ENCODE measurements at regions not wholly inside any gene's neighbourhood (a gene's known extent, or its start where the extent isn't known, plus 50 kb on each side); places are given as distances from the start of the nearest gene placed in this dataset.

DNA sequence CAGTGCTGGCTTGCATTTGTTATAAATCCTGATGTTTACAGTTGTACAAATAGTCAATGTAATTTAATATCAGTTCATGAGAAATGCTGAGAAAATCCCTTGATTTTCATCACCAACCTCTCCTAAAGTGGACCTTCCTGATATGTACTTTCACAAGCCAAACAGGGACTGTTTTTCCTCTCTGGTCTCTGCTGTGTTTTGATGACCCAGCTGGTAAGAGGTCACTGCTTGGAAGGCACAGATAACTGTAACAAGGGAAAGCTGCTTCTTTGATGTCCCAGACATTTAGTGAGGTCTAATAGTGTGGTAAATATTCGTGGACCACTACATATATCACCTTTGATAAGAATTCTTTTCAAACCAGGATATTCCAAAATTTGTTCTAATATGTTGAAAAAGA lies 68.7 kb upstream of the HAPLN1 start:
- no peak for DNase-seq (ENCODE audit: low spot score)
- Histone ChIP-seq H3K4me3 (ENCODE audit: severe bottlenecking) (no peak overlapping the region), H3K27me3 (ENCODE audit: insufficient read depth, poor library complexity, severe bottlenecking) (no peaks in the 10 kb centered on the region), H3K36me3 (ENCODE audit: low read depth) (no peaks in the 10 kb centered on the region), H3K27ac (ENCODE audit: poor library complexity, severe bottlenecking) (no peak overlapping the region), H3K4me1 (ENCODE audit: insufficient read depth, poor library complexity, severe bottlenecking) (no peaks in the 10 kb centered on the region), H3K9me3 (ENCODE audit: severe bottlenecking) (no peaks in the 10 kb centered on the region)
- no peak for ATAC-seq (ENCODE audit: low read depth)
- no peak for TF ChIP-seq CTCF (IDR thresholded peaks at IDR 0.05; ENCODE audit: poor library complexity, severe bottlenecking)

- Histone ChIP-seq H3K9me3 (ENCODE audit: severe bottlenecking) (no peaks in the 10 kb centered on the region), H3K27me3 (ENCODE audit: insufficient read depth, poor library complexity, severe bottlenecking) (no peaks in the 10 kb centered on the region), H3K4me1 (ENCODE audit: insufficient read depth, poor library complexity, severe bottlenecking) (no peaks in the 10 kb centered on the region), H3K27ac (ENCODE audit: poor library complexity, severe bottlenecking) (no peak overlapping the region), H3K36me3 (ENCODE audit: low read depth) (no peaks in the 10 kb centered on the region), H3K4me3 (ENCODE audit: severe bottlenecking) (no peak overlapping the region)
- no peak for ATAC-seq (ENCODE audit: low read depth)
- TF ChIP-seq CTCF (IDR thresholded peaks at IDR 0.05; ENCODE audit: poor library complexity, severe bottlenecking) = no peak
- DNase-seq (ENCODE audit: low spot score) = no peak
These were observed 67.0 kb upstream of the HAPLN1 start for GRCh38 chr5:83787631-83788030.

DNA sequence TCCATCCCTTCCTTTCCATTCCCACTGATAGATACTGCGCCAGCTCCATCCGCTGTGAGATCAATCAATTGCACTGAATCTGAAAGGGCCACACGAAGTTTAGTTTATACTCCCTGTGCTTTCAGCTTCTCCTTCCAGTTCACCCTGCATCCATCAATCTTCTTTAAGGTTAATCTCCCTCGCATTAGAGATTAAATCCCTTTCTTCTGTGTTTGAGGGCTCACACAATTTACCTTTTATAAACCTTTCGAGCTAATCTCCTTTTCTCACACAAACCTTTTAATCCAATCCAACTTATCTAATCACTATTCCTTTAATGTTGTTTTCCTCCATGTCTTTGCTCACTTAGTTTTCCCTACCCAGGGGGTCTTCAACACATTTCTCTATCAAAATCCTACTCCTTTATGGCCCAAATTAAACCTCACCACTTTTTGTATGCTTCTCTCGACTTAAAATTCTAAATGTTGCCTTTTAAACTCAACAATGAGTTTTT lies 64.6 kb upstream of the HAPLN1 start:
- no peak for ATAC-seq (ENCODE audit: low read depth)
- Histone ChIP-seq H3K9me3 (ENCODE audit: severe bottlenecking) (no peaks in the 10 kb centered on the region), H3K4me1 (ENCODE audit: insufficient read depth, poor library complexity, severe bottlenecking) (no peaks in the 10 kb centered on the region), H3K27ac (ENCODE audit: poor library complexity, severe bottlenecking) (no peak overlapping the region), H3K27me3 (ENCODE audit: insufficient read depth, poor library complexity, severe bottlenecking) (no peaks in the 10 kb centered on the region), H3K4me3 (ENCODE audit: severe bottlenecking) (no peak overlapping the region), H3K36me3 (ENCODE audit: low read depth) (no peaks in the 10 kb centered on the region)
- TF ChIP-seq CTCF (IDR thresholded peaks at IDR 0.05; ENCODE audit: poor library complexity, severe bottlenecking) = no peak
- no peak for DNase-seq (ENCODE audit: low spot score)

DNA sequence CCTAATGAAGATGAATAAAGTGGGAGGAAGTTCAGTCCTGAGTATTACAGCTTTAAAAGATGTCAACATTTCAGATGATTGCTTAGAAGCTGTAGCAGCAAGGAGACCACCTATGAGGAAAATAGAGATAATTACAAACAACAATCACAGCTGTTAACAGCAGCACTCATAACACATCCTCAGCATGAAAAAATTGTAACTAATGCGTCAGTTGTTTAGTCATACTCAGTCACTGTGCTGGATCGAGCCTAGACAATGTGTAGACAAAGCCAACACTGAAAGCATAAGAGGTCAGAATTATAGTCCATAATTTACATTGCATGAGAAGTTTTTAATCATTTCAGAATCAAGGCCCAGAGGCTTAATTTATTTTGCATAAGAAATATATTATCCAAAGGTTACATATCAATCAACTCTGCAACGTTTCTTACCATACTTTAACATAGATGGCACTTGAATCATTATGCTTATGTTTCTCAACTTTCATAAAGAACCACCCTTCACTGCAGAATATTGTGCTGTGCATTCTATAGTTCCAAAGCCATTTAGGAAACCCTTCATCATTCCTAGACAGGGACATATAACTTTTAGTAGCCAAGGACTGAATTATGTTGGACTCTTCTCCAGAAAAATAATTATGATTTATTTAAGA lies 60.2 kb upstream of the HAPLN1 start:
- no peak for TF ChIP-seq CTCF (IDR thresholded peaks at IDR 0.05; ENCODE audit: poor library complexity, severe bottlenecking)
- Histone ChIP-seq H3K9me3 (ENCODE audit: severe bottlenecking) (no peaks in the 10 kb centered on the region), H3K27ac (ENCODE audit: poor library complexity, severe bottlenecking) (no peak overlapping the region), H3K27me3 (ENCODE audit: insufficient read depth, poor library complexity, severe bottlenecking) (no peaks in the 10 kb centered on the region), H3K4me1 (ENCODE audit: insufficient read depth, poor library complexity, severe bottlenecking) (no peaks in the 10 kb centered on the region), H3K4me3 (ENCODE audit: severe bottlenecking) (no peak overlapping the region), H3K36me3 (ENCODE audit: low read depth) (no peaks in the 10 kb centered on the region)
- no peak for DNase-seq (ENCODE audit: low spot score)
- no peak for ATAC-seq (ENCODE audit: low read depth)

DNA sequence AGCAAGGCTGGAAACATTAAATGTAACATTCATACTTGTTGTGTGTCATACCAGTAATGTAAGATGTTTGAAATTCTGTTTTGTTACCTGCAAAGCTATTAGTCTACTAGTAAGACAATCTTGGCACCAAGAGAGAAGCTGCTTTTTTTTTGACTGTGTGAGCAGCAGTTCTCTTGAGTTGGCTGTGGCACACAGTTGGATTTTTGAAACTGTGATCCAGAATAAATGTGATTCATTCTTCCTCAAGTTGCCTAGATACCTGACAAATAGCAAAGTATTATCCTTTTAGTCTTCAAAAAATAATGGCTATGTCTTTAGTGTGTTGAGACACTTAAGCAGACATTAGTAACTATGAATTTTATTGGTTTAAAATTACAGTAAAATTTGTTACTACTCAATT lies 57.2 kb upstream of the HAPLN1 start:
- ATAC-seq (ENCODE audit: low read depth) (no peak), DNase-seq (ENCODE audit: low spot score) (no peak)
- Histone ChIP-seq H3K4me3 (ENCODE audit: severe bottlenecking) (no peak overlapping the region), H3K36me3 (ENCODE audit: low read depth) (no peaks in the 10 kb centered on the region), H3K27ac (ENCODE audit: poor library complexity, severe bottlenecking) (no peak overlapping the region), H3K27me3 (ENCODE audit: insufficient read depth, poor library complexity, severe bottlenecking) (no peaks in the 10 kb centered on the region), H3K9me3 (ENCODE audit: severe bottlenecking) (no peaks in the 10 kb centered on the region), H3K4me1 (ENCODE audit: insufficient read depth, poor library complexity, severe bottlenecking) (no peaks in the 10 kb centered on the region)
- TF ChIP-seq CTCF (IDR thresholded peaks at IDR 0.05; ENCODE audit: poor library complexity, severe bottlenecking) = no peak

All from RWPE2 (cell line).